ENCODE measurements at regions not wholly inside any gene's neighbourhood (a gene's known extent, or its start where the extent isn't known, plus 50 kb on each side); places are given as distances from the start of the nearest gene placed in this dataset.

- H3K36me3 ChIP-seq (ENCODE audit: control insufficient read depth, low read length) = no peaks in the 10 kb centered on the region
- no peaks in the 10 kb centered on the region for H3K27me3 ChIP-seq (ENCODE audit: control insufficient read depth, low read length)
- H3K4me1 ChIP-seq (ENCODE audit: control insufficient read depth, low read length) = no peaks in the 10 kb centered on the region
- H3K9me2 ChIP-seq (replicated peaks; ENCODE audit: control insufficient read depth, low read length) = no peaks in the 10 kb centered on the region
- no peaks in the 10 kb centered on the region for H4K20me1 ChIP-seq (ENCODE audit: control insufficient read depth, insufficient read depth, low read depth, low read length)
- H3K27ac ChIP-seq (ENCODE audit: low read depth, low read length) = no peak overlapping the region
- H3K4me3 ChIP-seq (ENCODE audit: low read length) = no peak overlapping the region
- peaks cover 11% of the 10 kb centered on the region; the same call in 1 of the 2 replicates for H3K9me3 ChIP-seq (ENCODE audit: control insufficient read depth, insufficient read depth, low read length)
- H3K79me2 ChIP-seq (ENCODE audit: control insufficient read depth, low read length) = no peaks in the 10 kb centered on the region
- no peaks in the 10 kb centered on the region for H3F3A ChIP-seq (ENCODE audit: control insufficient read depth, insufficient read depth)
- TF ChIP-seq, protein P1, sequence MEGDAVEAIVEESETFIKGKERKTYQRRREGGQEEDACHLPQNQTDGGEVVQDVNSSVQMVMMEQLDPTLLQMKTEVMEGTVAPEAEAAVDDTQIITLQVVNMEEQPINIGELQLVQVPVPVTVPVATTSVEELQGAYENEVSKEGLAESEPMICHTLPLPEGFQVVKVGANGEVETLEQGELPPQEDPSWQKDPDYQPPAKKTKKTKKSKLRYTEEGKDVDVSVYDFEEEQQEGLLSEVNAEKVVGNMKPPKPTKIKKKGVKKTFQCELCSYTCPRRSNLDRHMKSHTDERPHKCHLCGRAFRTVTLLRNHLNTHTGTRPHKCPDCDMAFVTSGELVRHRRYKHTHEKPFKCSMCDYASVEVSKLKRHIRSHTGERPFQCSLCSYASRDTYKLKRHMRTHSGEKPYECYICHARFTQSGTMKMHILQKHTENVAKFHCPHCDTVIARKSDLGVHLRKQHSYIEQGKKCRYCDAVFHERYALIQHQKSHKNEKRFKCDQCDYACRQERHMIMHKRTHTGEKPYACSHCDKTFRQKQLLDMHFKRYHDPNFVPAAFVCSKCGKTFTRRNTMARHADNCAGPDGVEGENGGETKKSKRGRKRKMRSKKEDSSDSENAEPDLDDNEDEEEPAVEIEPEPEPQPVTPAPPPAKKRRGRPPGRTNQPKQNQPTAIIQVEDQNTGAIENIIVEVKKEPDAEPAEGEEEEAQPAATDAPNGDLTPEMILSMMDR (IDR thresholded peaks at IDR 0.05; ENCODE audit: low read depth, low read length, poor library complexity, severe bottlenecking) = no peak
- no peak for TF ChIP-seq EZH2phosphoT487 (IDR thresholded peaks at IDR 0.05; ENCODE audit: borderline replicate concordance, low read length)
- H3K4me2 ChIP-seq (ENCODE audit: low read length) = no peak overlapping the region
Measured at GRCh38 chr7:68805159-68805558, 793.1 kb upstream of the AUTS2 start.

GRCh38 chr7:68807666-68808065 lies 790.6 kb upstream of the AUTS2 start:
- H3K4me3 ChIP-seq (ENCODE audit: low read length) = no peak overlapping the region
- no peaks in the 10 kb centered on the region for H4K20me1 ChIP-seq (ENCODE audit: control insufficient read depth, insufficient read depth, low read depth, low read length)
- no peak overlapping the region for H3K4me2 ChIP-seq (ENCODE audit: low read length)
- H3K9me3 ChIP-seq (ENCODE audit: control insufficient read depth, insufficient read depth, low read length) = peaks cover 10% of the 10 kb centered on the region; the same call in 1 of the 2 replicates
- H3K36me3 ChIP-seq (ENCODE audit: control insufficient read depth, low read length) = no peaks in the 10 kb centered on the region
- no peaks in the 10 kb centered on the region for H3K4me1 ChIP-seq (ENCODE audit: control insufficient read depth, low read length)
- no peak overlapping the region for H3K27ac ChIP-seq (ENCODE audit: low read depth, low read length)
- H3K9me2 ChIP-seq (replicated peaks; ENCODE audit: control insufficient read depth, low read length) = no peaks in the 10 kb centered on the region
- no peaks in the 10 kb centered on the region for H3F3A ChIP-seq (ENCODE audit: control insufficient read depth, insufficient read depth)
- H3K79me2 ChIP-seq (ENCODE audit: control insufficient read depth, low read length) = no peaks in the 10 kb centered on the region
- no peaks in the 10 kb centered on the region for H3K27me3 ChIP-seq (ENCODE audit: control insufficient read depth, low read length)
- TF ChIP-seq, protein P1 (IDR thresholded peaks at IDR 0.05; ENCODE audit: low read depth, low read length, poor library complexity, severe bottlenecking) = no peak
- TF ChIP-seq EZH2phosphoT487 (IDR thresholded peaks at IDR 0.05; ENCODE audit: borderline replicate concordance, low read length) = no peak

DNA sequence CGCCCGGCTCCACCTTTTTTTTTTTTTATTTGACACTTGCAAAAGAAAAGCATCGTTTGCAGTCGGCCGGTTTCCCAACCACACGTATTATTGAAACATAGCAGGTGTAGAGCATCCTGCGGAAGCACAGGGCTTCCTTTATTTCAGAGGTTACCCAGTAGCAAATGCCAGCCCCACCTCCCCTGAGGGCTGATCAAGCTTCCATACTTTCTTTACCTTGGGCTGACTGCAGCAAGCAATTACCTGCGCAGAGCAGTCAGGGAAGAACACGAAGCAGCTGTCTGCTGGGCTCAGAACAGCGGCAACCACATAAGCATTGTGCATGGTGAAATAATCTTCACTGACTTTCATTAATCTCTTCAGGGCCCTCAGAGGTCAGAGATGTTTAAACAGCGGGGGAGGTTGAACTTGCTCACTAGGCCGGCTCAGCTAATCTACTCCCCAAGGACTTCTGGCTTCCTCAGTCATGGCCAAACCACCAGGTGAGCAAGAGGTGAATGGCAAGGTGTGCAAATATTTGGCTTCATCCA lies 784.7 kb upstream of the AUTS2 start:
- H3K27ac ChIP-seq (ENCODE audit: low read depth, low read length) = no peak overlapping the region
- no peak for TF ChIP-seq EZH2phosphoT487 (IDR thresholded peaks at IDR 0.05; ENCODE audit: borderline replicate concordance, low read length)
- TF ChIP-seq, protein P1 (IDR thresholded peaks at IDR 0.05; ENCODE audit: low read depth, low read length, poor library complexity, severe bottlenecking) = no peak
- H4K20me1 ChIP-seq (ENCODE audit: control insufficient read depth, insufficient read depth, low read depth, low read length) = no peaks in the 10 kb centered on the region
- H3K4me2 ChIP-seq (ENCODE audit: low read length) = no peak overlapping the region
- no peaks in the 10 kb centered on the region for H3K79me2 ChIP-seq (ENCODE audit: control insufficient read depth, low read length)
- H3K27me3 ChIP-seq (ENCODE audit: control insufficient read depth, low read length) = no peaks in the 10 kb centered on the region
- H3K4me3 ChIP-seq (ENCODE audit: low read length) = no peak overlapping the region
- H3K9me2 ChIP-seq (replicated peaks; ENCODE audit: control insufficient read depth, low read length) = no peaks in the 10 kb centered on the region
- no peaks in the 10 kb centered on the region for H3K36me3 ChIP-seq (ENCODE audit: control insufficient read depth, low read length)
- H3K9me3 ChIP-seq (ENCODE audit: control insufficient read depth, insufficient read depth, low read length) = no peaks in the 10 kb centered on the region
- H3K4me1 ChIP-seq (ENCODE audit: control insufficient read depth, low read length) = no peaks in the 10 kb centered on the region
- no peaks in the 10 kb centered on the region for H3F3A ChIP-seq (ENCODE audit: control insufficient read depth, insufficient read depth)

Measured in DOHH2 (cell line).